ENCODE measurements at regions not wholly inside any gene's neighbourhood (a gene's known extent, or its start where the extent isn't known, plus 50 kb on each side); places are given as distances from the start of the nearest gene placed in this dataset.

DNA sequence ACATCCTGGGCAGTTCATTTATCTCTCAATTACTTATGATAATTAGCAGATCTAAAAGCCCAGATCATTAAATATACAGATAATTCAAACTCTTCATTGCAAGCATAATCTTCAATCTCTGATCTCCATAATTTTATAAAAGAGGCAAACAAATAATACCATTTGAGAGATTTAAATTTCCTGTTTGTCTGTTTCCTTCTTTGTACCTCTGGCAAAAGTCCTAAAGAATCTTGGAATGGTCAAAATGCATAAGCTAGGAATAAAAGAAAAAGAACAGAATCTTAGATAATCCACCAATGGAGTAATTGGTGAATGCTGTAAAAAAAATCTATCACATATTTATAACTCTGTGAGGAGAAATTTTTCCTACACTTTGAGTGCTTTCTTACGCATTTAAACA is 1080.9 kb upstream of the ZEB2 start:
- TF ChIP-seq CTCF (IDR thresholded peaks at IDR 0.05; ENCODE audit: unreplicated experiment): no peak

GRCh38 chr2:145599756-145600155 is 1079.8 kb upstream of the ZEB2 start:
- Mint-ChIP-seq H3K36me3 (ENCODE audit: insufficient read depth, unreplicated experiment) (peaks cover 4% of the 10 kb centered on the region), H3K27me3 (ENCODE audit: insufficient read depth, unreplicated experiment) (no peaks in the 10 kb centered on the region), H3K9me3 (ENCODE audit: unreplicated experiment) (no peaks in the 10 kb centered on the region), H3K4me3 (ENCODE audit: unreplicated experiment) (no peak overlapping the region), H3K4me1 (ENCODE audit: insufficient read depth, unreplicated experiment) (peaks cover 21% of the 10 kb centered on the region), H3K27ac (ENCODE audit: low read depth, unreplicated experiment) (peak overlapping the region; percentile 27)
- intact Hi-C loops (cut with micrococcal nuclease): no loop called here
- ChIA-PET POLR2A (no interaction called here), CTCF (no interaction called here)
- DNase-seq (ENCODE audit: unreplicated experiment): no peak
- BruUV-seq (replicated peaks): no TSS peak
- no peak for TF ChIP-seq CTCF (IDR thresholded peaks at IDR 0.05; ENCODE audit: unreplicated experiment)

More for the DNA sequence above, 1080.9 kb upstream of the ZEB2 start:
- no peak overlapping the region for H3K4me3 Mint-ChIP-seq (ENCODE audit: unreplicated experiment)
- peak overlapping the region; percentile 27 for H3K27ac Mint-ChIP-seq (ENCODE audit: low read depth, unreplicated experiment)
- H3K36me3 Mint-ChIP-seq (ENCODE audit: insufficient read depth, unreplicated experiment): no peaks in the 10 kb centered on the region
- intact Hi-C loops (cut with micrococcal nuclease): no loop called here
- H3K4me1 Mint-ChIP-seq (ENCODE audit: insufficient read depth, unreplicated experiment): peaks cover 14% of the 10 kb centered on the region
- POLR2A ChIA-PET: interaction anchor here (0.7 kb wide), 1 partner anchor 149 kb away, joined by 3 read pairs; no protein-coding TSS in a partner anchor
- CTCF ChIA-PET: interaction anchor here (0.5 kb wide), 1 partner anchor 334 kb away, joined by 3 read pairs; no protein-coding TSS in a partner anchor
- no peak for DNase-seq (ENCODE audit: unreplicated experiment)
- H3K9me3 Mint-ChIP-seq (ENCODE audit: unreplicated experiment): no peaks in the 10 kb centered on the region
- BruUV-seq (replicated peaks): no TSS peak
- no peaks in the 10 kb centered on the region for H3K27me3 Mint-ChIP-seq (ENCODE audit: insufficient read depth, unreplicated experiment)

DNA sequence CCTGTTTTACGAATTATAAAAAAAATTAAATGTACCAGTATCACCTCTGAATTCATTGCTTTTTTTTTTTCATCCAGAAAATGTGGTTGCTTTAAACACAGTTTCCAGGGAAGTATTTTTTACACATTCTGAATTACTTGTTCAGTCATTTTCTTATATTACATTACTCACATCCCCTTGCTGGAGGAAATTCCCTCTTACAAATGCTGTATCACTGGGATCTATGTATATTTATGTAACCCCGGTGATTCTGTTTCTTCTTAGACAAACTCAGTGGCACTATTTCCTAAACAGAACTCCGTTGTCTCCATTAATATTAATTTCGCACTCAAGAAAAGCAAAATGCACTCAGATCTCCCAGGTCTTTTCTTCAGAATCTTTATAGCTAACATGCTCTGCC is 1078.5 kb upstream of the ZEB2 start:
- no peak for TF ChIP-seq CTCF (IDR thresholded peaks at IDR 0.05; ENCODE audit: unreplicated experiment)
- no TSS peak for BruUV-seq (replicated peaks)
- POLR2A ChIA-PET: no interaction called here
- no peak overlapping the region for H3K27ac Mint-ChIP-seq (ENCODE audit: low read depth, unreplicated experiment)
- H3K27me3 Mint-ChIP-seq (ENCODE audit: insufficient read depth, unreplicated experiment): no peaks in the 10 kb centered on the region
- no peaks in the 10 kb centered on the region for H3K9me3 Mint-ChIP-seq (ENCODE audit: unreplicated experiment)
- intact Hi-C loops (cut with micrococcal nuclease): no loop called here
- H3K4me1 Mint-ChIP-seq (ENCODE audit: insufficient read depth, unreplicated experiment): peaks cover 33% of the 10 kb centered on the region
- peak; percentile 14 for DNase-seq (ENCODE audit: unreplicated experiment)
- peaks cover 4% of the 10 kb centered on the region for H3K36me3 Mint-ChIP-seq (ENCODE audit: insufficient read depth, unreplicated experiment)
- H3K4me3 Mint-ChIP-seq (ENCODE audit: unreplicated experiment): no peak overlapping the region
- CTCF ChIA-PET: interaction anchor here (1.2 kb wide), 1 partner anchor 154 kb away, joined by 3 read pairs; no protein-coding TSS in a partner anchor

GRCh38 chr2:145597809-145598208 is 1077.9 kb upstream of the ZEB2 start:
- peaks cover 33% of the 10 kb centered on the region for H3K4me1 Mint-ChIP-seq (ENCODE audit: insufficient read depth, unreplicated experiment)
- H3K36me3 Mint-ChIP-seq (ENCODE audit: insufficient read depth, unreplicated experiment): peaks cover 4% of the 10 kb centered on the region
- no peak for TF ChIP-seq CTCF (IDR thresholded peaks at IDR 0.05; ENCODE audit: unreplicated experiment)
- H3K9me3 Mint-ChIP-seq (ENCODE audit: unreplicated experiment): no peaks in the 10 kb centered on the region
- POLR2A ChIA-PET: interaction anchor here (0.9 kb wide), 1 partner anchor 21 kb away, joined by 3 read pairs; no protein-coding TSS in a partner anchor
- intact Hi-C loops (cut with micrococcal nuclease): no loop called here
- no peak overlapping the region for H3K4me3 Mint-ChIP-seq (ENCODE audit: unreplicated experiment)
- no TSS peak for BruUV-seq (replicated peaks)
- peak; percentile 57 for DNase-seq (ENCODE audit: unreplicated experiment)
- CTCF ChIA-PET: interaction anchor here (0.7 kb wide), 1 partner anchor 263 kb away, joined by 3 read pairs; no protein-coding TSS in a partner anchor
- H3K27ac Mint-ChIP-seq (ENCODE audit: low read depth, unreplicated experiment): no peak overlapping the region
- no peaks in the 10 kb centered on the region for H3K27me3 Mint-ChIP-seq (ENCODE audit: insufficient read depth, unreplicated experiment)

Measured in MCF 10A (cell line).